B cell (primary cell): ENCODE measurements at regions not wholly inside any gene's neighbourhood (a gene's known extent, or its start where the extent isn't known, plus 50 kb on each side); places are given as distances from the start of the nearest gene placed in this dataset.
"Not testable (repeated sequence)": the region's sequence is repeated elsewhere in the genome, so short reads cannot be mapped to it uniquely, and the experiment has no call there.

Experiments used
- ATAC-seq: fragments of 200-7000 bp; cut with Tn5 transposase; one replicate; pipeline ENCODE4 v1.10.0; 2021; ENCODE audit warnings: low read depth, mild to moderate bottlenecking, moderate number of reproducible peaks, moderate library complexity
- CTCF ChIA-PET: fragments of 350-600 bp; sonication (Branson Sonifier 250); formaldehyde crosslinking; loops from one replicate; lab custom pipeline; 2021; ENCODE audit warnings: antibody characterized with exemption, inconsistent platforms; lab: Charles Lee
- POLR2A ChIA-PET: fragments of 350-600 bp; sonication (Branson Sonifier 250); formaldehyde crosslinking; loops from one replicate; lab custom pipeline; 2021; ENCODE audit warnings: antibody characterized with exemption; lab: Charles Lee
- DNase-seq: peaks from one replicate; pipeline ENCODE4 v3.0.0; 2013
- H2AFZ ChIP-seq: 2 replicates; pipeline ENCODE4 v1.6.1; 2012; ENCODE audit warnings: mild to moderate bottlenecking, low read depth, low read length; ENCODE audit not compliant: insufficient read depth, poor library complexity, severe bottlenecking
- H3K27ac ChIP-seq, 2 donors: 1 replicate in 1 of 2; 2 replicates in 1 of 2; pipeline ENCODE4 v1.5.1; 2012 to 2013; ENCODE audit warnings: low read length in 2 of 2, mild to moderate bottlenecking in 2 of 2, moderate library complexity in 1 of 2
- H3K27me3 ChIP-seq, 4 experiments: fragments of 200-600 bp in 1 of 4; sonication (generic) in 1 of 4; replicated peaks in 1 of 4; 1 replicate in 2 of 4; 2 replicates in 2 of 4; pipeline versions ENCODE4 v1.6.1 to v1.7.0; 2013 to 2016; ENCODE audit warnings: low read length in 3 of 4, mild to moderate bottlenecking in 2 of 4, mixed read lengths in 1 of 4, moderate library complexity in 1 of 4; ENCODE audit not compliant: insufficient read depth in 4 of 4, control insufficient read depth in 3 of 4; ENCODE audit errors: control extremely low read depth in 1 of 4
- H3K36me3 ChIP-seq, 2 experiments: replicated peaks in 1 of 2; 1 replicate in 1 of 2; 2 replicates in 1 of 2; pipeline versions ENCODE4 v1.6.1 to v1.7.1; 2013; ENCODE audit warnings: low read length in 1 of 2; ENCODE audit not compliant: insufficient read depth in 2 of 2, control insufficient read depth in 1 of 2; ENCODE audit errors: control extremely low read depth in 1 of 2, extremely low read depth in 1 of 2
- H3K4me1 ChIP-seq, 2 donors: fragments of 200-600 bp in 1 of 2; sonication (generic) in 1 of 2; 1 replicate in 1 of 2; 2 replicates in 1 of 2; pipeline versions ENCODE4 v1.5.1 to v1.6.1; 2013 to 2017; ENCODE audit warnings: low read length in 2 of 2; ENCODE audit not compliant: control insufficient read depth in 2 of 2, insufficient read depth in 2 of 2
- H3K4me2 ChIP-seq: replicated peaks from 2 replicates; pipeline ENCODE3; 2012; ENCODE audit warnings: mild to moderate bottlenecking, low read depth, low read length; ENCODE audit not compliant: poor library complexity, severe bottlenecking
- H3K4me3 ChIP-seq, 5 experiments: fragments of 200-600 bp in 1 of 5; sonication (generic) in 1 of 5; 1 replicate in 3 of 5; 2 replicates in 2 of 5; pipeline versions ENCODE4 v1.5.1 to v1.7.0; 2011 to 2016; ENCODE audit warnings: low read length in 4 of 5, mild to moderate bottlenecking in 4 of 5, low read depth in 2 of 5, control low read depth in 1 of 5, moderate library complexity in 1 of 5; ENCODE audit not compliant: insufficient read depth in 1 of 5; ENCODE audit errors: control extremely low read depth in 1 of 5, extremely low read depth in 1 of 5
- H3K79me2 ChIP-seq: fragments of 200-600 bp; sonication (generic); one replicate; pipeline ENCODE4 v1.6.0; 2016; ENCODE audit warnings: low read length; ENCODE audit not compliant: control insufficient read depth, insufficient read depth
- H3K9ac ChIP-seq: fragments of 200-600 bp; sonication (generic); 2 replicates; pipeline ENCODE4 v1.6.1; 2017; ENCODE audit warnings: mild to moderate bottlenecking, low read length, moderate library complexity
- H3K9me3 ChIP-seq, 3 donors: one replicate each; pipeline versions ENCODE4 v1.6.1 to v1.7.1; 2013; ENCODE audit warnings: low read length in 2 of 3; ENCODE audit not compliant: control insufficient read depth in 2 of 3, insufficient read depth in 1 of 3; ENCODE audit errors: control extremely low read depth in 1 of 3
- H4K20me1 ChIP-seq: 2 replicates; pipeline ENCODE4 v1.6.0; 2012; ENCODE audit warnings: mild to moderate bottlenecking, low read length; ENCODE audit not compliant: insufficient read depth, control insufficient read depth, poor library complexity, severe bottlenecking
- H3K27ac Mint-ChIP-seq: one replicate; pipeline ENCODE4 v1.8.0; 2021; ENCODE audit warnings: mixed read lengths
- H3K27me3 Mint-ChIP-seq: one replicate; pipeline ENCODE4 v1.8.0; 2021; ENCODE audit warnings: mixed read lengths
- H3K4me1 Mint-ChIP-seq: one replicate; pipeline ENCODE4 v1.8.0; 2021; ENCODE audit warnings: mixed read lengths
- H3K4me3 Mint-ChIP-seq: one replicate; pipeline ENCODE4 v1.8.0; 2021; ENCODE audit warnings: mixed read lengths
- H3K9me3 Mint-ChIP-seq: one replicate; pipeline ENCODE4 v1.8.0; 2022; ENCODE audit warnings: mixed read lengths; ENCODE audit not compliant: insufficient read depth
- EZH2 ChIP-seq: IDR thresholded peaks from 2 replicates; pipeline ENCODE4 v1.6.1; 2012; ENCODE audit warnings: borderline replicate concordance, low read depth, mild to moderate bottlenecking, moderate library complexity, low read length; ENCODE audit not compliant: insufficient read depth, poor library complexity, severe bottlenecking
- WGBS: methylation state at CpG from one replicate; pipeline ENCODE4 v1.1.5; 2013; ENCODE audit warnings: missing lambda C conversion rate; ENCODE audit not compliant: insufficient coverage; 5-methylcytosine and 5-hydroxymethylcytosine counted together
- intact Hi-C: fragments of 100-400 bp; cut with micrococcal nuclease; formaldehyde crosslinking; loops from one replicate; pipeline ENCODE4 v1.10.0; 2022
- TF ChIP-seq, protein P1 (sequence below): fragments of 200-600 bp; IDR thresholded peaks from one replicate; pipeline ENCODE4 v1.8.0; 2022; ENCODE audit warnings: antibody characterized with exemption, mild to moderate bottlenecking

DNA sequence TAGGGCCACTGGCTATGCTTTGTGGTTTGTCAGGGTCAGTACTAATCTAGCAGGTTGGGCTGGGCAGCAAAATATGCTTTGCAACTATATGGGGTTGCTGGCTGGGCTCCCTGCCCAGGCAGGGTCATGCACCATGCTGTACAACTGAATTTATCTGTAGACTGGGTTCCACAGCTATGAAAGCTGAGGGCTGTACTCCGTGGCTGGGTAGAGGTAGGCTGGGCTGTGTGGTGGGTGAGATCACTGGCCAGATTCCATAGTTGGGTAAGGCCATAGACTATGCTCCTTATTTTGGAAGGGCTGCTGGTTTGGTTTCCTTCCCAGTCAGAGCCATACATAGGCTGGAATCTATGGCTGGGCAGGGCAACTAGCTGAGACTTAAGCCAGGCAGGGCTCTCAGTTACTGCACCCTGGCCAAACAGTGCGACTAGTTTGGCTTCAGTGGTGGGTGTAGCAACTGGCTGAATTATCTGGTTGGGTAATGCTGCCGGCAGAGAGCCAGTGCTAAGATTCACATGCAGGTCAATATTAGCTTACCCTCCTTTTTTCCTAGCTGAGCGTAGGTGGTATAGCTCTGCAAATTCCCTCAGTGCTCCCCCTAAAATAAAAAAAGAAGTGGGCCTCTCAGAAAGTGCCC, 769.1 kb upstream of the CDH8 start:
- no peak overlapping the region for H3K4me3 Mint-ChIP-seq
- intact Hi-C loops = no loop called here
- Histone ChIP-seq H4K20me1 (no peaks in the 10 kb centered on the region), H3K4me3 (no peak overlapping the region), H3K4me2 (no peak overlapping the region), H3K79me2 (no peaks in the 10 kb centered on the region), H2AFZ (no peak overlapping the region), H3K27me3 (no peaks in the 10 kb centered on the region), H3K4me1 (no peaks in the 10 kb centered on the region), H3K9me3 (peaks cover 0 to 1% (median 0%) of the 10 kb centered on the region in 3 donors), H3K9ac (no peak overlapping the region), H3K36me3 (no peaks in the 10 kb centered on the region), H3K27ac (no peak overlapping the region)
- CTCF ChIA-PET = no interaction called here
- DNase-seq = no peak
- TF ChIP-seq, protein P1, sequence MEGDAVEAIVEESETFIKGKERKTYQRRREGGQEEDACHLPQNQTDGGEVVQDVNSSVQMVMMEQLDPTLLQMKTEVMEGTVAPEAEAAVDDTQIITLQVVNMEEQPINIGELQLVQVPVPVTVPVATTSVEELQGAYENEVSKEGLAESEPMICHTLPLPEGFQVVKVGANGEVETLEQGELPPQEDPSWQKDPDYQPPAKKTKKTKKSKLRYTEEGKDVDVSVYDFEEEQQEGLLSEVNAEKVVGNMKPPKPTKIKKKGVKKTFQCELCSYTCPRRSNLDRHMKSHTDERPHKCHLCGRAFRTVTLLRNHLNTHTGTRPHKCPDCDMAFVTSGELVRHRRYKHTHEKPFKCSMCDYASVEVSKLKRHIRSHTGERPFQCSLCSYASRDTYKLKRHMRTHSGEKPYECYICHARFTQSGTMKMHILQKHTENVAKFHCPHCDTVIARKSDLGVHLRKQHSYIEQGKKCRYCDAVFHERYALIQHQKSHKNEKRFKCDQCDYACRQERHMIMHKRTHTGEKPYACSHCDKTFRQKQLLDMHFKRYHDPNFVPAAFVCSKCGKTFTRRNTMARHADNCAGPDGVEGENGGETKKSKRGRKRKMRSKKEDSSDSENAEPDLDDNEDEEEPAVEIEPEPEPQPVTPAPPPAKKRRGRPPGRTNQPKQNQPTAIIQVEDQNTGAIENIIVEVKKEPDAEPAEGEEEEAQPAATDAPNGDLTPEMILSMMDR = no peak
- no peak for TF ChIP-seq EZH2
- no peaks in the 10 kb centered on the region for H3K4me1 Mint-ChIP-seq
- H3K27ac Mint-ChIP-seq = no peak overlapping the region
- no peak for ATAC-seq
- 79% methylated on average over 2 of the region's 4 CpGs for WGBS
- no peaks in the 10 kb centered on the region for H3K27me3 Mint-ChIP-seq
- H3K9me3 Mint-ChIP-seq = peaks cover 7% of the 10 kb centered on the region
- POLR2A ChIA-PET = no interaction called here

DNA sequence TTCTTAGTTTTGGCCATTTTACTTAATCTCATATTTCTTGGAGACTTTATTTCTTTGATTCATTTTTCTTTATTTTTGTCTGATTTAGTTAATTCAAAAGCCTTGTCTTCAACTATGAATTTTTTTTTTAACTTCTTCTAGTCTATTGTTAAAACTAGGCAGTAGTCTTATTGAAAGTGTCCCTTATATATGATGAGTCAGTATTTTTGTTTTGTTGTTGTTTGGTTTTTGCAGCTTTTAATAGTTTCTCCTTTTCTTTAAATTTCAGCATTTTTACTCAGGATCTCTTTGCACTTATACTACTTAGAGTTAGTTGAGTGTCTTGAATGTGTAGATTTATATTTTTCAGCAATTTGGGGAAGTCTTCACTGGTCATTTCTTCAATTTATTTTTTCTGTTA, 758.5 kb upstream of the CDH8 start:
- intact Hi-C loops = no loop called here
- Histone ChIP-seq H3K4me1 (no peaks in the 10 kb centered on the region), H3K27me3 (no peaks in the 10 kb centered on the region), H3K27ac (no peak overlapping the region), H2AFZ (no peak overlapping the region), H4K20me1 (no peaks in the 10 kb centered on the region), H3K4me2 (no peak overlapping the region), H3K9ac (no peak overlapping the region), H3K36me3 (no peaks in the 10 kb centered on the region), H3K4me3 (no peak overlapping the region), H3K9me3 (no peaks in the 10 kb centered on the region), H3K79me2 (no peaks in the 10 kb centered on the region)
- Mint-ChIP-seq H3K9me3 (peaks cover 9% of the 10 kb centered on the region), H3K4me3 (no peak overlapping the region), H3K27ac (no peak overlapping the region), H3K27me3 (no peaks in the 10 kb centered on the region), H3K4me1 (no peaks in the 10 kb centered on the region)
- no peak for DNase-seq
- CTCF ChIA-PET = no interaction called here
- ATAC-seq = no peak
- TF ChIP-seq, protein P1 = no peak
- no peak for TF ChIP-seq EZH2
- POLR2A ChIA-PET = no interaction called here

DNA sequence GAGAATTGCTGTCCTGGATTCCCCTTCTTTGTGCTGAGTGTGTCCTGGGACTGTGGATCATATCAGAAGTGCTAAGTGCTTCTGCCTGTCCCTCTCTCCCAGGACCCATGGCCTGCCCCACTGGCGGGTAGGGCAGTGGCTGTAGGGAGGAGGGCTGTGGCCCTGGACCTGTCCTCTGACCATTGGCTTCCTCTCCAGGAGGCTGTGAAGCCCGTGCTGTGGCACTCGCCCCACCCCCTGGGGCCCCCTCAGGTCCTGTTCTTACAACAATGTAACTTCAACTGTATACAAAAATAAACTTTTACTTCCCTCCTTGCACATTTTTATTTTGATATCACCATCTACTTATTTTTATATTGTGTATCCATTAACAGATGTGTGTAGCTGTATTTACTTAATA, 743.8 kb upstream of the CDH8 start:
- H2AFZ ChIP-seq, ATAC-seq, H4K20me1 ChIP-seq, H3K4me3 Mint-ChIP-seq, intact Hi-C loops, H3K4me2 ChIP-seq, POLR2A ChIA-PET, H3K9me3 Mint-ChIP-seq, H3K4me1 Mint-ChIP-seq, CTCF ChIA-PET, H3K36me3 ChIP-seq, H3K27me3 ChIP-seq, H3K9me3 ChIP-seq, H3K4me1 ChIP-seq, H3K79me2 ChIP-seq, H3K4me3 ChIP-seq, DNase-seq, H3K27me3 Mint-ChIP-seq, H3K27ac ChIP-seq, H3K27ac Mint-ChIP-seq, H3K9ac ChIP-seq: not testable (repeated sequence)
- no CpG with 5 or more reads among the region's 3 CpGs for WGBS
